Transverse colon (tissue), 4 donors: ENCODE measurements at regions not wholly inside any gene's neighbourhood (a gene's known extent, or its start where the extent isn't known, plus 50 kb on each side); places are given as distances from the start of the nearest gene placed in this dataset.

Source experiments
- EP300 ChIP-seq: sonication (generic); formaldehyde crosslinking; IDR thresholded peaks from one replicate; pipeline ENCODE4 v1.6.1; 2017; ENCODE audit warnings: antibody characterized with exemption, low read depth
- POLR2A ChIP-seq: fragments of 450-650 bp; IDR thresholded peaks from one replicate; pipeline ENCODE4 v1.6.1; 2016; ENCODE audit warnings: antibody characterized with exemption, mild to moderate bottlenecking, moderate library complexity
- POLR2AphosphoS5 ChIP-seq, 3 donors: sonication (generic); formaldehyde crosslinking; IDR thresholded peaks; one replicate each; pipeline ENCODE4 v1.6.1; 2016; ENCODE audit warnings: antibody characterized with exemption in 3 of 3
- TF ChIP-seq, protein P1 (sequence below), 5 experiments: fragments of 200-600 bp in 3 of 5; fragments of 450-650 bp in 2 of 5; sonication (generic) in 3 of 5; IDR thresholded peaks; 1 replicate in 2 of 5; 2 replicates in 3 of 5; pipeline ENCODE4 v1.5.1; 2016 to 2017; ENCODE audit warnings: antibody characterized with exemption in 5 of 5, inconsistent platforms in 3 of 5, mild to moderate bottlenecking in 2 of 5, moderate library complexity in 1 of 5

DNA sequence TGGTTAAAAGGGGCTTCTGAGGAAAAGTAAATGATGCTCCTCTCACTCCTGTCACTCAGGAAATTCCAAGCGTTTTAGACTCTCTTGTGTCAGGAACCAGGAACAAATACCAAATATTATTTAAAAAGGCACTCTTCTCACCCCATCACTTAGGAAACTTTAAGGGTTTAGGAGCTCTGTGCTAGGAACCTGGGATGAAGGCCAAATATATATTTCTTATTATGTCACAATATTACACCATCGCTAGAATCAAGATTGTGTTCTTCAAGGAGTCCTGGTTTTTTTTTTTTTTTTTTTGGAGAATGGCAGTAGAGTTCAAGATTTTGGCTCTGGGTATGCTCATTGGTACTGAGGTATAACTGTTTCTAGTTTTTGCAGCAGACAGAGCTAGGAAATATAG, 79.0 kb upstream of the HEPHL1 start:
- TF ChIP-seq, protein P1, sequence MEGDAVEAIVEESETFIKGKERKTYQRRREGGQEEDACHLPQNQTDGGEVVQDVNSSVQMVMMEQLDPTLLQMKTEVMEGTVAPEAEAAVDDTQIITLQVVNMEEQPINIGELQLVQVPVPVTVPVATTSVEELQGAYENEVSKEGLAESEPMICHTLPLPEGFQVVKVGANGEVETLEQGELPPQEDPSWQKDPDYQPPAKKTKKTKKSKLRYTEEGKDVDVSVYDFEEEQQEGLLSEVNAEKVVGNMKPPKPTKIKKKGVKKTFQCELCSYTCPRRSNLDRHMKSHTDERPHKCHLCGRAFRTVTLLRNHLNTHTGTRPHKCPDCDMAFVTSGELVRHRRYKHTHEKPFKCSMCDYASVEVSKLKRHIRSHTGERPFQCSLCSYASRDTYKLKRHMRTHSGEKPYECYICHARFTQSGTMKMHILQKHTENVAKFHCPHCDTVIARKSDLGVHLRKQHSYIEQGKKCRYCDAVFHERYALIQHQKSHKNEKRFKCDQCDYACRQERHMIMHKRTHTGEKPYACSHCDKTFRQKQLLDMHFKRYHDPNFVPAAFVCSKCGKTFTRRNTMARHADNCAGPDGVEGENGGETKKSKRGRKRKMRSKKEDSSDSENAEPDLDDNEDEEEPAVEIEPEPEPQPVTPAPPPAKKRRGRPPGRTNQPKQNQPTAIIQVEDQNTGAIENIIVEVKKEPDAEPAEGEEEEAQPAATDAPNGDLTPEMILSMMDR (IDR thresholded peaks at IDR 0.05): no peak
- TF ChIP-seq EP300 (no peak), POLR2AphosphoS5 (IDR thresholded peaks at IDR 0.05) (no peak), POLR2A (no peak)
